ENCODE measurements at regions not wholly inside any gene's neighbourhood (a gene's known extent, or its start where the extent isn't known, plus 50 kb on each side); places are given as distances from the start of the nearest gene placed in this dataset.

GRCh38 chr10:4046030-4046429 is 261.0 kb upstream of the KLF6 start:
- no peak for TF ChIP-seq CTCF (IDR thresholded peaks at IDR 0.05; ENCODE audit: low read depth, low read length, missing input control)
- TF ChIP-seq ZBTB33 (IDR thresholded peaks at IDR 0.05) = no peak
- TF ChIP-seq, protein P1, sequence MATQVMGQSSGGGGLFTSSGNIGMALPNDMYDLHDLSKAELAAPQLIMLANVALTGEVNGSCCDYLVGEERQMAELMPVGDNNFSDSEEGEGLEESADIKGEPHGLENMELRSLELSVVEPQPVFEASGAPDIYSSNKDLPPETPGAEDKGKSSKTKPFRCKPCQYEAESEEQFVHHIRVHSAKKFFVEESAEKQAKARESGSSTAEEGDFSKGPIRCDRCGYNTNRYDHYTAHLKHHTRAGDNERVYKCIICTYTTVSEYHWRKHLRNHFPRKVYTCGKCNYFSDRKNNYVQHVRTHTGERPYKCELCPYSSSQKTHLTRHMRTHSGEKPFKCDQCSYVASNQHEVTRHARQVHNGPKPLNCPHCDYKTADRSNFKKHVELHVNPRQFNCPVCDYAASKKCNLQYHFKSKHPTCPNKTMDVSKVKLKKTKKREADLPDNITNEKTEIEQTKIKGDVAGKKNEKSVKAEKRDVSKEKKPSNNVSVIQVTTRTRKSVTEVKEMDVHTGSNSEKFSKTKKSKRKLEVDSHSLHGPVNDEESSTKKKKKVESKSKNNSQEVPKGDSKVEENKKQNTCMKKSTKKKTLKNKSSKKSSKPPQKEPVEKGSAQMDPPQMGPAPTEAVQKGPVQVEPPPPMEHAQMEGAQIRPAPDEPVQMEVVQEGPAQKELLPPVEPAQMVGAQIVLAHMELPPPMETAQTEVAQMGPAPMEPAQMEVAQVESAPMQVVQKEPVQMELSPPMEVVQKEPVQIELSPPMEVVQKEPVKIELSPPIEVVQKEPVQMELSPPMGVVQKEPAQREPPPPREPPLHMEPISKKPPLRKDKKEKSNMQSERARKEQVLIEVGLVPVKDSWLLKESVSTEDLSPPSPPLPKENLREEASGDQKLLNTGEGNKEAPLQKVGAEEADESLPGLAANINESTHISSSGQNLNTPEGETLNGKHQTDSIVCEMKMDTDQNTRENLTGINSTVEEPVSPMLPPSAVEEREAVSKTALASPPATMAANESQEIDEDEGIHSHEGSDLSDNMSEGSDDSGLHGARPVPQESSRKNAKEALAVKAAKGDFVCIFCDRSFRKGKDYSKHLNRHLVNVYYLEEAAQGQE (IDR thresholded peaks at IDR 0.05) = no peak
- TF ChIP-seq, protein P2, sequence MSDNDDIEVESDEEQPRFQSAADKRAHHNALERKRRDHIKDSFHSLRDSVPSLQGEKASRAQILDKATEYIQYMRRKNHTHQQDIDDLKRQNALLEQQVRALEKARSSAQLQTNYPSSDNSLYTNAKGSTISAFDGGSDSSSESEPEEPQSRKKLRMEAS (IDR thresholded peaks at IDR 0.05) = no peak
- no peak for TF ChIP-seq SP1 (IDR thresholded peaks at IDR 0.05)
- TF ChIP-seq TAF1 (conservative IDR thresholded peaks at IDR 0.05) = no peak
- no peak for TF ChIP-seq YY1 (IDR thresholded peaks at IDR 0.05)
- no peak for TF ChIP-seq EGR1 (IDR thresholded peaks at IDR 0.05; ENCODE audit: low read depth in 2 of 2)
- no peak for TF ChIP-seq NR2F2 (IDR thresholded peaks at IDR 0.05)
- TF ChIP-seq JUND (IDR thresholded peaks at IDR 0.05) = no peak
- no peak for TF ChIP-seq ATF3 (IDR thresholded peaks at IDR 0.05)
- no peak for TF ChIP-seq RXRA (IDR thresholded peaks at IDR 0.05)
- TF ChIP-seq GABPA (IDR thresholded peaks at IDR 0.05 in 1 of 2, conservative IDR thresholded peaks at IDR 0.05 in 1 of 2) = no peak
- no peak for TF ChIP-seq RAD21 (IDR thresholded peaks at IDR 0.05)

Measured in liver (tissue), 3 donors.